Neural crest cell (in vitro differentiated cells): ENCODE measurements at regions not wholly inside any gene's neighbourhood (a gene's known extent, or its start where the extent isn't known, plus 50 kb on each side); places are given as distances from the start of the nearest gene placed in this dataset.

ENCODE experiments used
- DNase-seq: peaks from one replicate; pipeline ENCODE4 v3.0.0; 2021; ENCODE audit warnings: low read depth, mixed read lengths, low spot score
- H3K27ac Mint-ChIP-seq: one replicate; pipeline ENCODE4 v1.8.0; 2021; ENCODE audit warnings: mild to moderate bottlenecking, mixed read lengths; ENCODE audit not compliant: unreplicated experiment
- H3K27me3 Mint-ChIP-seq: 2 replicates; pipeline ENCODE4 v1.8.0; 2021; ENCODE audit warnings: low read depth, mild to moderate bottlenecking, mixed read lengths
- H3K36me3 Mint-ChIP-seq: 2 replicates; pipeline ENCODE4 v1.8.0; 2021; ENCODE audit warnings: low read depth, mild to moderate bottlenecking, mixed read lengths
- H3K4me1 Mint-ChIP-seq: 2 replicates; pipeline ENCODE4 v1.8.0; 2021; ENCODE audit warnings: mixed read lengths
- H3K4me3 Mint-ChIP-seq: one replicate; pipeline ENCODE4 v1.8.0; 2021; ENCODE audit warnings: mild to moderate bottlenecking, mixed read lengths
- H3K9me3 Mint-ChIP-seq: 2 replicates; pipeline ENCODE4 v1.8.0; 2021; ENCODE audit warnings: mixed read lengths
- CTCF ChIP-seq: fragments of 200-600 bp; sonication (generic); conservative IDR thresholded peaks from 2 replicates; pipeline ENCODE4 v1.5.0; 2021; ENCODE audit warnings: antibody characterized with exemption, mild to moderate bottlenecking

- Mint-ChIP-seq H3K27ac (no peak overlapping the region), H3K27me3 (no peaks in the 10 kb centered on the region), H3K4me3 (no peak overlapping the region), H3K9me3 (no peaks in the 10 kb centered on the region), H3K36me3 (no peaks in the 10 kb centered on the region), H3K4me1 (no peaks in the 10 kb centered on the region)
- no peak for TF ChIP-seq CTCF
- no peak for DNase-seq
These were observed 64.4 kb upstream of the DUSP22 start for GRCh38 chr6:227812-228338.

GRCh38 chr6:228881-229651, 63.2 kb upstream of the DUSP22 start:
- no peaks in the 10 kb centered on the region for H3K4me1 Mint-ChIP-seq
- no peaks in the 10 kb centered on the region for H3K9me3 Mint-ChIP-seq
- no peak for TF ChIP-seq CTCF
- no peak overlapping the region for H3K4me3 Mint-ChIP-seq
- no peak for DNase-seq
- H3K27ac Mint-ChIP-seq: no peak overlapping the region
- no peaks in the 10 kb centered on the region for H3K27me3 Mint-ChIP-seq
- H3K36me3 Mint-ChIP-seq: no peaks in the 10 kb centered on the region

GRCh38 chr6:231779-232178, 60.5 kb upstream of the DUSP22 start:
- TF ChIP-seq CTCF: no peak
- no peak overlapping the region for H3K4me3 Mint-ChIP-seq
- peaks cover 13% of the 10 kb centered on the region for H3K4me1 Mint-ChIP-seq
- H3K9me3 Mint-ChIP-seq: no peaks in the 10 kb centered on the region
- no peak overlapping the region for H3K27ac Mint-ChIP-seq
- DNase-seq: no peak
- H3K27me3 Mint-ChIP-seq: no peaks in the 10 kb centered on the region
- no peaks in the 10 kb centered on the region for H3K36me3 Mint-ChIP-seq

- Mint-ChIP-seq H3K4me1 (peaks cover 16% of the 10 kb centered on the region), H3K27me3 (no peaks in the 10 kb centered on the region), H3K4me3 (no peak overlapping the region), H3K9me3 (no peaks in the 10 kb centered on the region), H3K36me3 (no peaks in the 10 kb centered on the region), H3K27ac (peak overlapping the region; percentile 57)
- TF ChIP-seq CTCF: no peak
- no peak for DNase-seq
These were observed 59.2 kb upstream of the DUSP22 start for GRCh38 chr6:232982-233640.

GRCh38 chr6:234706-235372, 57.4 kb upstream of the DUSP22 start:
- peaks cover 16% of the 10 kb centered on the region for H3K4me1 Mint-ChIP-seq
- TF ChIP-seq CTCF: no peak
- H3K4me3 Mint-ChIP-seq: no peak overlapping the region
- no peak overlapping the region for H3K27ac Mint-ChIP-seq
- no peaks in the 10 kb centered on the region for H3K27me3 Mint-ChIP-seq
- DNase-seq: no peak
- H3K9me3 Mint-ChIP-seq: no peaks in the 10 kb centered on the region
- no peaks in the 10 kb centered on the region for H3K36me3 Mint-ChIP-seq
